ENCODE measurements at regions not wholly inside any gene's neighbourhood (a gene's known extent, or its start where the extent isn't known, plus 50 kb on each side); places are given as distances from the start of the nearest gene placed in this dataset.
"Not testable (repeated sequence)": the region's sequence is repeated elsewhere in the genome, so short reads cannot be mapped to it uniquely, and the experiment has no call there.

GRCh38 chr21:9705455-9705854 is 815.9 kb upstream of the TPTE start:
- not testable (repeated sequence) for TF ChIP-seq CTCF, POLR2A (IDR thresholded peaks at IDR 0.05)

All from esophagus squamous epithelium (tissue), 4 donors.